CD14-positive monocyte (primary cell): ENCODE measurements at regions not wholly inside any gene's neighbourhood (a gene's known extent, or its start where the extent isn't known, plus 50 kb on each side); places are given as distances from the start of the nearest gene placed in this dataset.
A peak's percentile ranks its signal among the peaks of the same experiment; 100 is the strongest.

ENCODE experiments used
- DNase-seq, 3 donors: peaks; one replicate each; pipeline ENCODE4 v3.0.0-alpha.2; 2011 to 2022
- H2AFZ ChIP-seq: 2 replicates; pipeline ENCODE4 v1.6.0; 2012; ENCODE audit warnings: mild to moderate bottlenecking, low read depth, low read length, inconsistent platforms; ENCODE audit not compliant: insufficient read depth, poor library complexity, severe bottlenecking
- H3K27ac ChIP-seq, 2 donors: 1 replicate in 1 of 2; 2 replicates in 1 of 2; pipeline ENCODE4 v1.5.1; 2012 to 2013; ENCODE audit warnings: low read length in 2 of 2, control low read depth in 1 of 2, inconsistent platforms in 1 of 2, low read depth in 1 of 2, mild to moderate bottlenecking in 1 of 2
- H3K27me3 ChIP-seq, 2 donors: one replicate each; pipeline versions ENCODE4 v1.6.0 to v1.6.1; 2011 to 2013; ENCODE audit warnings: low read length in 2 of 2; ENCODE audit not compliant: control insufficient read depth in 2 of 2, insufficient read depth in 2 of 2
- H3K36me3 ChIP-seq, 2 donors: replicated peaks in 1 of 2; 1 replicate in 1 of 2; 2 replicates in 1 of 2; pipeline versions ENCODE4 v1.5.1 to v1.6.1; 2012 to 2013; ENCODE audit warnings: low read length in 2 of 2, control low read depth in 1 of 2, inconsistent platforms in 1 of 2, mild to moderate bottlenecking in 1 of 2; ENCODE audit not compliant: insufficient read depth in 2 of 2, control insufficient read depth in 1 of 2
- H3K4me1 ChIP-seq, 2 donors: 1 replicate in 1 of 2; 2 replicates in 1 of 2; pipeline versions ENCODE4 v1.5.1 to v1.6.1; 2012 to 2013; ENCODE audit warnings: low read length in 2 of 2, control low read depth in 1 of 2, inconsistent platforms in 1 of 2, mild to moderate bottlenecking in 1 of 2, moderate library complexity in 1 of 2; ENCODE audit not compliant: insufficient read depth in 2 of 2, control insufficient read depth in 1 of 2
- H3K4me2 ChIP-seq: replicated peaks from 2 replicates; pipeline ENCODE3; 2012; ENCODE audit warnings: low read length, moderate library complexity, mild to moderate bottlenecking; ENCODE audit not compliant: poor library complexity, severe bottlenecking; ENCODE audit errors: extremely low read depth
- H3K4me3 ChIP-seq, 3 experiments: fragments of 200-600 bp in 1 of 3; sonication (generic) in 1 of 3; replicated peaks in 1 of 3; 1 replicate in 2 of 3; 2 replicates in 1 of 3; pipeline ENCODE4 v1.5.1; 2011 to 2013; ENCODE audit warnings: low read length in 3 of 3, mild to moderate bottlenecking in 3 of 3, control low read depth in 2 of 3, low read depth in 2 of 3, inconsistent platforms in 1 of 3, moderate library complexity in 1 of 3
- H3K79me2 ChIP-seq: 2 replicates; pipeline ENCODE4 v1.6.0; 2012; ENCODE audit warnings: mild to moderate bottlenecking, control low read depth, inconsistent platforms, low read length, moderate library complexity; ENCODE audit not compliant: insufficient read depth
- H3K9ac ChIP-seq: 2 replicates; pipeline ENCODE4 v1.6.0; 2017; ENCODE audit warnings: low read length, mild to moderate bottlenecking; ENCODE audit not compliant: insufficient read depth, poor library complexity, severe bottlenecking
- H3K9me3 ChIP-seq, 2 donors: replicated peaks in 1 of 2; 1 replicate in 1 of 2; 2 replicates in 1 of 2; pipeline versions ENCODE4 v1.5.1 to v1.6.1; 2012 to 2013; ENCODE audit warnings: low read length in 2 of 2, control low read depth in 1 of 2; ENCODE audit not compliant: control insufficient read depth in 1 of 2, insufficient read depth in 1 of 2
- H4K20me1 ChIP-seq: 2 replicates; pipeline ENCODE4 v1.6.0; 2012; ENCODE audit warnings: mild to moderate bottlenecking, low read length, control low read depth, moderate library complexity; ENCODE audit not compliant: insufficient read depth
- H3K27ac Mint-ChIP-seq, 7 donors: one replicate each; pipeline ENCODE4 v1.8.0; 2020; ENCODE audit warnings: mild to moderate bottlenecking in 7 of 7, mixed read lengths in 7 of 7, moderate library complexity in 6 of 7, inconsistent platforms in 2 of 7
- H3K27me3 Mint-ChIP-seq, 3 donors: one replicate each; pipeline ENCODE4 v1.8.0; 2021 to 2022; ENCODE audit warnings: low read depth in 3 of 3, mild to moderate bottlenecking in 3 of 3, mixed read lengths in 3 of 3, moderate library complexity in 3 of 3, inconsistent platforms in 1 of 3
- H3K36me3 Mint-ChIP-seq, 2 donors: one replicate each; pipeline ENCODE4 v1.8.0; 2020; ENCODE audit warnings: mixed read lengths in 2 of 2, inconsistent platforms in 1 of 2, mild to moderate bottlenecking in 1 of 2
- H3K4me1 Mint-ChIP-seq: one replicate; pipeline ENCODE4 v1.8.0; 2020; ENCODE audit warnings: mild to moderate bottlenecking, mixed read lengths
- H3K4me3 Mint-ChIP-seq, 2 donors: one replicate each; pipeline ENCODE4 v1.8.0; 2020; ENCODE audit warnings: mild to moderate bottlenecking in 2 of 2, mixed read lengths in 2 of 2, moderate library complexity in 1 of 2
- H3K9me3 Mint-ChIP-seq, 7 donors: one replicate each; pipeline ENCODE4 v1.8.0; 2020 to 2022; ENCODE audit warnings: mixed read lengths in 7 of 7, mild to moderate bottlenecking in 6 of 7, moderate library complexity in 6 of 7, inconsistent platforms in 2 of 7
- CTCF ChIP-seq: fragments of 200-600 bp; IDR thresholded peaks from one replicate; pipeline ENCODE4 v1.8.0; 2022; ENCODE audit warnings: antibody characterized with exemption, mild to moderate bottlenecking
- WGBS: methylation state at CpG from one replicate; pipeline ENCODE4 v1.1.5; 2013; ENCODE audit warnings: missing lambda C conversion rate; ENCODE audit not compliant: insufficient coverage; 5-methylcytosine and 5-hydroxymethylcytosine counted together
- intact Hi-C, 2 donors: fragments of 100-400 bp; cut with micrococcal nuclease; formaldehyde crosslinking; loops; one replicate each; pipeline versions ENCODE4 v1.15.0 to v1.15.1; 2023

GRCh38 chr7:118046801-118047200, 137.2 kb upstream of the LSM8 start:
- Histone ChIP-seq H3K36me3 (no peaks in the 10 kb centered on the region), H3K4me2 (no peak overlapping the region), H3K79me2 (no peaks in the 10 kb centered on the region), H3K4me1 (no peaks in the 10 kb centered on the region), H2AFZ (no peak overlapping the region), H4K20me1 (no peaks in the 10 kb centered on the region), H3K4me3 (no peak overlapping the region), H3K9me3 (no peaks in the 10 kb centered on the region), H3K9ac (no peak overlapping the region), H3K27me3 (no peaks in the 10 kb centered on the region), H3K27ac (no peak overlapping the region)
- H3K4me3 Mint-ChIP-seq, result no peak overlapping the region
- H3K9me3 Mint-ChIP-seq, result no peaks in the 10 kb centered on the region
- intact Hi-C loops, result no loop called here
- no peak overlapping the region for H3K27ac Mint-ChIP-seq
- TF ChIP-seq CTCF, result no peak
- WGBS, result 60% methylated on average over 1 of the region's 2 CpGs
- H3K36me3 Mint-ChIP-seq, result no peaks in the 10 kb centered on the region
- H3K27me3 Mint-ChIP-seq, result no peaks in the 10 kb centered on the region
- H3K4me1 Mint-ChIP-seq, result no peaks in the 10 kb centered on the region
- DNase-seq, result no peak

DNA sequence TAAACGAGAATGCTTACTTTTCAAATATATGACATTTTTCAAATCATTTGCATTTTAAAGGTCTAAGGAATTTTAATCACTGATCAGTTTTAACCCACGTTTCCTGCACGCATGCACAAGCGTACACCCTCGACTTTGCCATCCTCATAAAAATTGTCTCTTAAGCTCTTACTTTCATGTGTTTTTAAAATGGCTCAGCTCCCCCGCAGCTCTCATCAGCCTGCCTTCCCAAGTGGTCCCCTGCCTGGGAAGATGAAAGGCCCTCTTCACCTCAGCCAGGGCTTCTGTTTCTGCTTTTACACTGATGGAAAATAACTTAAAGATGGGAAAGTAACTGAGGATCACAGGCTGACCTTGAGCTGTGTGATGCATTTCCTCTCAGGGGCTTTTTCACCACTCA, 131.6 kb upstream of the LSM8 start:
- H3K27ac Mint-ChIP-seq, result peak overlapping the region in 1 of 7 donors; percentile 0
- peaks cover 0 to 2% (median 2%) of the 10 kb centered on the region in 3 donors for H3K27me3 Mint-ChIP-seq
- Histone ChIP-seq H3K4me2 (no peak overlapping the region), H3K4me1 (no peaks in the 10 kb centered on the region), H2AFZ (no peak overlapping the region), H3K79me2 (no peaks in the 10 kb centered on the region), H3K27ac (no peak overlapping the region), H3K36me3 (no peaks in the 10 kb centered on the region), H3K27me3 (no peaks in the 10 kb centered on the region), H3K4me3 (no peak overlapping the region), H3K9ac (no peak overlapping the region), H4K20me1 (no peaks in the 10 kb centered on the region), H3K9me3 (no peaks in the 10 kb centered on the region)
- no peak for DNase-seq
- no peaks in the 10 kb centered on the region for H3K36me3 Mint-ChIP-seq
- H3K9me3 Mint-ChIP-seq, result peaks cover 0 to 3% (median 0%) of the 10 kb centered on the region in 7 donors
- 86% methylated on average over 6 of the region's 6 CpGs for WGBS
- no peak for TF ChIP-seq CTCF
- H3K4me3 Mint-ChIP-seq, result no peak overlapping the region
- intact Hi-C loops, result no loop called here
- no peaks in the 10 kb centered on the region for H3K4me1 Mint-ChIP-seq
